ENCODE measurements at regions not wholly inside any gene's neighbourhood (a gene's known extent, or its start where the extent isn't known, plus 50 kb on each side); places are given as distances from the start of the nearest gene placed in this dataset.

DNA sequence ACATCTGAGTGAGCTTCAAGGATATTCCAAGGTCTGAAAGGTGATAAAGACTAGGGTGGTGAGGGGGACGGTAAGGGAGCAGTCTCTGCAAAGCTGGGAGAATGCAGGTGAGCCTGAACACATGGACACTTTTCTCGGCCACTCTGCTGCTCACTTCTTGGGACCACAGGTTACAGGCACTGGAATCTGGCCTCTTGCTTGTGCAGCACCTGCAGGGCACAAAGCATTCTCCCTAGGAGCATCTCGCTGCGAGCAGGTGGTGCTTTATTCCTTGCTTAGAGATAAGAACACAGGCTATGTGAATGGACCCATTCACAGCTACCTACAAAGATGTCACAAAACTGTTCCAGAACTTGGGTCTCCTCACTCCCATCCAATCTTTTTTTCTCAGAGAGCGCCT is 153.2 kb downstream of the DDX1 start:
- ATAC-seq: no peak
- TF ChIP-seq ZNF565 (CRISPR knock-in tag; conservative IDR thresholded peaks at IDR 0.05; ENCODE audit: low read depth) (no peak), CREB5 (CRISPR knock-in tag; IDR thresholded peaks at IDR 0.05; ENCODE audit: low read depth) (no peak), ZNF70 (CRISPR knock-in tag; IDR thresholded peaks at IDR 0.05) (no peak), ARNTL (CRISPR knock-in tag; IDR thresholded peaks at IDR 0.05; ENCODE audit: borderline replicate concordance, low read depth) (no peak), TOX (CRISPR knock-in tag; IDR thresholded peaks at IDR 0.05; ENCODE audit: borderline replicate concordance) (no peak), ESRRG (CRISPR knock-in tag; IDR thresholded peaks at IDR 0.05) (no peak), SNAI2 (CRISPR knock-in tag; IDR thresholded peaks at IDR 0.05) (no peak), RARB (CRISPR knock-in tag; IDR thresholded peaks at IDR 0.05) (no peak), BACH2 (CRISPR knock-in tag; IDR thresholded peaks at IDR 0.05; ENCODE audit: borderline replicate concordance) (no peak), GLIS3 (CRISPR knock-in tag; IDR thresholded peaks at IDR 0.05) (no peak), PATZ1 (CRISPR knock-in tag; IDR thresholded peaks at IDR 0.05; ENCODE audit: borderline replicate concordance) (no peak), ZC3H10 (CRISPR knock-in tag; IDR thresholded peaks at IDR 0.05) (no peak), ZFP3 (CRISPR knock-in tag; IDR thresholded peaks at IDR 0.05) (no peak), TCF4 (CRISPR knock-in tag; IDR thresholded peaks at IDR 0.05; ENCODE audit: borderline replicate concordance) (no peak), ZFP30 (CRISPR knock-in tag; IDR thresholded peaks at IDR 0.05) (no peak), ZNF8 (CRISPR knock-in tag; IDR thresholded peaks at IDR 0.05) (no peak)
- TF ChIP-seq, protein P1, sequence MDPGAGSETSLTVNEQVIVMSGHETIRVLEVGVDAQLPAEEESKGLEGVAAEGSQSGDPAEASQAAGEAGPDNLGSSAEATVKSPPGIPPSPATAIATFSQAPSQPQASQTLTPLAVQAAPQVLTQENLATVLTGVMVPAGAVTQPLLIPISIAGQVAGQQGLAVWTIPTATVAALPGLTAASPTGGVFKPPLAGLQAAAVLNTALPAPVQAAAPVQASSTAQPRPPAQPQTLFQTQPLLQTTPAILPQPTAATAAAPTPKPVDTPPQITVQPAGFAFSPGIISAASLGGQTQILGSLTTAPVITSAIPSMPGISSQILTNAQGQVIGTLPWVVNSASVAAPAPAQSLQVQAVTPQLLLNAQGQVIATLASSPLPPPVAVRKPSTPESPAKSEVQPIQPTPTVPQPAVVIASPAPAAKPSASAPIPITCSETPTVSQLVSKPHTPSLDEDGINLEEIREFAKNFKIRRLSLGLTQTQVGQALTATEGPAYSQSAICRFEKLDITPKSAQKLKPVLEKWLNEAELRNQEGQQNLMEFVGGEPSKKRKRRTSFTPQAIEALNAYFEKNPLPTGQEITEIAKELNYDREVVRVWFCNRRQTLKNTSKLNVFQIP (CRISPR knock-in tag; IDR thresholded peaks at IDR 0.05; ENCODE audit: borderline replicate concordance, low read depth): no peak

DNA sequence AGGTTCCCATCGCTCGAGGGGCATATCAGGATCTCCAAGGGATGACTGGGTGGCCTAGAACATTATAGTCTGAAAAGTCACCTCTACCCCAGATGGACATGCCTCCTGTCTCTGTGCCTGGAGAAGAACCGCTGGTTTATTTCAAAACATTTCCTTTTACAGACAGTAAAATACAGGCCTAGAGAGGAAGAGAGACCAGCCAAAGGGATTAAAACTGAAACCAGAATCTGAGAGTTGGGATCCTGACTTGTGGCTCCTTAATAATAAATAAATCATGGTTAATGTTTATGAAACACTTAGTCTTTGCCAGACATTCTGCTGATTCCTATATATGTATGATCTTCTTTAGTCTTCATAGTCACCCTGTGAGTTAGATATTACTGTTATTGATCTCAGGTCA is 153.7 kb downstream of the DDX1 start:
- ATAC-seq: no peak
- no peak for TF ChIP-seq ZNF565 (CRISPR knock-in tag; conservative IDR thresholded peaks at IDR 0.05; ENCODE audit: low read depth)
- TF ChIP-seq ZC3H10 (CRISPR knock-in tag; IDR thresholded peaks at IDR 0.05): no peak
- no peak for TF ChIP-seq TCF4 (CRISPR knock-in tag; IDR thresholded peaks at IDR 0.05; ENCODE audit: borderline replicate concordance)
- TF ChIP-seq ZFP3 (CRISPR knock-in tag; IDR thresholded peaks at IDR 0.05): no peak
- TF ChIP-seq PPARA (CRISPR knock-in tag; IDR thresholded peaks at IDR 0.05; ENCODE audit: borderline replicate concordance): no peak
- no peak for TF ChIP-seq PATZ1 (CRISPR knock-in tag; IDR thresholded peaks at IDR 0.05; ENCODE audit: borderline replicate concordance)
- no peak for TF ChIP-seq BACH2 (CRISPR knock-in tag; IDR thresholded peaks at IDR 0.05; ENCODE audit: borderline replicate concordance)
- TF ChIP-seq GLIS3 (CRISPR knock-in tag; IDR thresholded peaks at IDR 0.05): no peak
- no peak for TF ChIP-seq ZNF8 (CRISPR knock-in tag; IDR thresholded peaks at IDR 0.05)
- no peak for TF ChIP-seq TSHZ2 (CRISPR knock-in tag; IDR thresholded peaks at IDR 0.05)
- TF ChIP-seq, protein P2, sequence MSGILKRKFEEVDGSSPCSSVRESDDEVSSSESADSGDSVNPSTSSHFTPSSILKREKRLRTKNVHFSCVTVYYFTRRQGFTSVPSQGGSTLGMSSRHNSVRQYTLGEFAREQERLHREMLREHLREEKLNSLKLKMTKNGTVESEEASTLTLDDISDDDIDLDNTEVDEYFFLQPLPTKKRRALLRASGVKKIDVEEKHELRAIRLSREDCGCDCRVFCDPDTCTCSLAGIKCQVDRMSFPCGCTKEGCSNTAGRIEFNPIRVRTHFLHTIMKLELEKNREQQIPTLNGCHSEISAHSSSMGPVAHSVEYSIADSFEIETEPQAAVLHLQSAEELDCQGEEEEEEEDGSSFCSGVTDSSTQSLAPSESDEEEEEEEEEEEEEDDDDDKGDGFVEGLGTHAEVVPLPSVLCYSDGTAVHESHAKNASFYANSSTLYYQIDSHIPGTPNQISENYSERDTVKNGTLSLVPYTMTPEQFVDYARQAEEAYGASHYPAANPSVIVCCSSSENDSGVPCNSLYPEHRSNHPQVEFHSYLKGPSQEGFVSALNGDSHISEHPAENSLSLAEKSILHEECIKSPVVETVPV (CRISPR knock-in tag; IDR thresholded peaks at IDR 0.05): no peak
